Stimulated activated memory B cell treated with anti-CD40 and anti-IgM and Interleukin-4, amounts not matched to agents 10 μg/mL and 1 μg/mL and 100 μg/mL, for 72 hours (primary cell): ENCODE measurements at regions not wholly inside any gene's neighbourhood (a gene's known extent, or its start where the extent isn't known, plus 50 kb on each side); places are given as distances from the start of the nearest gene placed in this dataset.
"Not testable (repeated sequence)": the region's sequence is repeated elsewhere in the genome, so short reads cannot be mapped to it uniquely, and the experiment has no call there.

Experiments used
- ATAC-seq: fragments of 150-1000 bp; cut with Tn5 transposase; 2 replicates; pipeline ENCODE4 v1.10.0; 2021
- H3K27ac Mint-ChIP-seq: one replicate; pipeline ENCODE4 v1.8.0; 2022; ENCODE audit warnings: mild to moderate bottlenecking, mixed read lengths
- H3K27me3 Mint-ChIP-seq: one replicate; pipeline ENCODE4 v1.8.0; 2022; ENCODE audit warnings: mixed read lengths
- H3K36me3 Mint-ChIP-seq: one replicate; pipeline ENCODE4 v1.8.0; 2022; ENCODE audit warnings: mixed read lengths
- H3K4me1 Mint-ChIP-seq: one replicate; pipeline ENCODE4 v1.8.0; 2022; ENCODE audit warnings: mixed read lengths
- H3K4me3 Mint-ChIP-seq: one replicate; pipeline ENCODE4 v1.8.0; 2022; ENCODE audit warnings: mild to moderate bottlenecking, moderate library complexity, mixed read lengths
- H3K9me3 Mint-ChIP-seq: one replicate; pipeline ENCODE4 v1.8.0; 2022; ENCODE audit warnings: mixed read lengths

- no peaks in the 10 kb centered on the region for H3K4me1 Mint-ChIP-seq
- no peaks in the 10 kb centered on the region for H3K27me3 Mint-ChIP-seq
- H3K36me3 Mint-ChIP-seq: no peaks in the 10 kb centered on the region
- H3K9me3 Mint-ChIP-seq: peaks cover 5% of the 10 kb centered on the region
- ATAC-seq: no peak
- H3K27ac Mint-ChIP-seq: no peak overlapping the region
- H3K4me3 Mint-ChIP-seq: no peak overlapping the region
Observed at GRCh38 chr12:127819056-127819455, 447.9 kb upstream of the TMEM132C start.

DNA sequence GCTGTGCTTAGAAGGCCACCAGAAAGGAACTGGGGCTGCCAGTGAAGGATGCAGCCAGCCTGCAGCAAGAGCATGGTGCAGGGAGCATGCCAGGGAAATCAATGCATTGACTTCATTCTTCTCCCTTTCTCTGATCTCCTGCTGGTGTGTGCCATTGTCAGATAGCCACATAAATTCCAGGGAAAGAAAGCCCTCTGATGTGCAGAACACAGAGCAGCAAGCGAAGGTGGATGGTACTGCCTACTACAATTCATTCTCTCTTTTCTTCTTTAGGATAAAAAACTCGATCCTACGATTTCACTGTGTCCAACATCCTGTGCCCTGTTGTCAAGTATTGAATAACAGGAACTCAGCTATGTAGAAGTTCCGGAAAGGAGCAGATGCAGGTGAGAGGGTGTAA is 446.7 kb upstream of the TMEM132C start:
- ATAC-seq: no peak
- H3K27ac Mint-ChIP-seq: no peak overlapping the region
- no peak overlapping the region for H3K4me3 Mint-ChIP-seq
- no peaks in the 10 kb centered on the region for H3K4me1 Mint-ChIP-seq
- no peaks in the 10 kb centered on the region for H3K36me3 Mint-ChIP-seq
- H3K27me3 Mint-ChIP-seq: no peaks in the 10 kb centered on the region
- peaks cover 6% of the 10 kb centered on the region for H3K9me3 Mint-ChIP-seq

DNA sequence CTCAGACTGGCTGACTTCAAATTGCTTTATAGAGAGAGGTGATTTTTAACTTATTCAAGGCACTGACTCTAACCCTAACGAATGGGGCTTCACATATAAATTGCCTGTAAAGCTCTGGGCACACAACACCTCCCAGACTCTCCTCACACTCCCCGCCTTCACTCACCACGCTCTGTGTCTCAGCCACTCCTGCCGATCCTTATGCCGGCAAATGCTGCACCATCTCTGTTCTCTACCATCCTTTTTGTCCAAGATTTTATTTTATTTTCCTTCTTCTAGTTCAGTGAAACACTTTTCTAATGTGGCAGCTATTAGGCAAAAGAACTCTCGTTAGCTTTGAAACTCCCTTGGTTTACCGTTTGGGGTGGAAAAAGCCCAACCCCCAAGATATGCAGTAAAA is 446.1 kb upstream of the TMEM132C start:
- ATAC-seq: no peak
- Mint-ChIP-seq H3K4me3 (no peak overlapping the region), H3K36me3 (no peaks in the 10 kb centered on the region), H3K27ac (no peak overlapping the region), H3K4me1 (no peaks in the 10 kb centered on the region), H3K27me3 (no peaks in the 10 kb centered on the region), H3K9me3 (peaks cover 9% of the 10 kb centered on the region)

DNA sequence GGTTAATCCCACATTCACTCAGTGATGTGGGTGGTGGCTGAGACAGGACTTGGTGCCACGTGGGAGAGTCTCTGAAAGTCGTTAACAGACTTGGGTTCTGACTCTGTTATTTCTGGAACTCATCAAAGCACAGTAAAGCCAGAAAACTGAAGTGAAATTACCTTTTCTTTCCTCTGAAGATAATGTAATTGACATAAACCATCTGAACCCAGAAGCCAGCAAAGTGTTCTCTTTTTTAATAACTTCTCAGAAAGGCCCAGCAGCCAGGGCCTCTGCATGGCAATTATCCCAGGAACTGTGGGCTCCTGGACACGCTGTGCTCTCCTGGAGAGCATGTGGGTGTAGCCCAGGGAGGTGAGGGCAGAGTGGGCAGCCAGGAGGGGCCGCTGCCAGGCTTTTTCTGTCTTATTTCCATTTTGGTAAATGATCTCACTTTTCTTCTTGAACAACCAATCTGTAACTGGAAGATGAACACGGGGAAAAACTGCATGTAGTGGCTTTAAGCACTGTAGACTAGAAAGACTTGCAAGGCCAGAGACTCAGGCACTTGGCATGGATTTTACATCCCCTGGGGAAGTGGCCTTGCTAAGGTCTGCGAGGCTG is 444.1 kb upstream of the TMEM132C start:
- Mint-ChIP-seq H3K4me1 (no peaks in the 10 kb centered on the region), H3K4me3 (no peak overlapping the region), H3K27ac (no peak overlapping the region), H3K27me3 (no peaks in the 10 kb centered on the region), H3K9me3 (peaks cover 9% of the 10 kb centered on the region), H3K36me3 (no peaks in the 10 kb centered on the region)
- ATAC-seq: no peak

DNA sequence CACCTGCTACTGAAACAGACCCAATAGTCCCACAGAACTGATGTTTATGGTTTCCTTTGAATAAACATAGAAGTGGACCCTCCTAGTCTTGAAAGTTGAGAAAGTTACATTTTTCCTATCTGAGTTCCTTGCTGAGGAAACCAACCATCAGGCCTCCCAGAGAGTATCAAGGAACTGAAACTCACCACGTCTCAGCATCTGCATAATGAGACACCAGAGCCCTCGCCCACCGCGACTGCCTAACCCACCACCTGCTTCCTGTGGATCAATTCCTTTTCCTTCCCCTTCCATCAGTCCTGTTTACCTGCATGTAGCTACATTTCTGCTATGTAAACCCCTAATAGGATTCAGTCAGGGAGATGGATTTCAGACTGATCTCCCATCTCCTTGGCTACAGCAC is 443.2 kb upstream of the TMEM132C start:
- Mint-ChIP-seq H3K27me3 (no peaks in the 10 kb centered on the region), H3K4me1 (no peaks in the 10 kb centered on the region), H3K4me3 (no peak overlapping the region), H3K9me3 (peaks cover 9% of the 10 kb centered on the region), H3K27ac (no peak overlapping the region), H3K36me3 (no peaks in the 10 kb centered on the region)
- ATAC-seq: no peak

DNA sequence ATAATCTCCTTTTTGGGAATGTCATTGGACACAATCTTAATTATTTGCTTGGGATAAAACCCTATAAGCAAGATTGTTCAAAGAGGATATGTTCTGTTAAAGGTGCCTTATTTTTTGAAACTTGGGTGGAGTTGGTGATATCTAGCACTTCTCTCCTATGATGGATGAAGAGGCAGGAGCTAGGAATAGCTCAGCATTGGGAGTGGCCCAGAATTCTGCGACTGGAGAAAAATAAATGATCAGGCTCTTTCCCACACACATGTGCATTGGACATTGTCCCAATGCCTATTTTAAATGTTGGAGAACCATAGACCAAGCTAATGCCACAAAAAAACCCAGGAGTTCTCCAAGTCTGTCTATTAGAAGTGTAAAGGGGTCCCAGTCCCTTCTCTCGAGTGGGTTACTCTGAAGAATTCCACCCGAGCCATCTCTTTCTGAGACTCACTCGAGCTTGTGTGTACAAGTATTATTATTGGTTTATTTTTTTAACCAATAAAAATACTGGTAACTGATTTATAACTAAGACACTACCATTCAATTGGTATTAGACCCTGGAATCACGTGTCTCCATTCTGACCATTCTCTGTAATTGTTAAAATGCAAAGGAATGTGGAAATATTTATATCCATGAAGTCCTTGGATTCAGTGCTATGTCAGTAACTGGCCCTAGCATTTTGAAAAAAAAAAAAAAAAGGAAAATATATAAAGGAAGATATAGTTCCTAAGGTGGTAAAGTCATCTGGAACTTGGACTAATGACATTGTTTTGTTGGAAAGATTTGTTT is 437.5 kb upstream of the TMEM132C start:
- Mint-ChIP-seq H3K36me3 (no peaks in the 10 kb centered on the region), H3K27me3 (no peaks in the 10 kb centered on the region), H3K27ac (no peak overlapping the region), H3K9me3 (peaks cover 13% of the 10 kb centered on the region), H3K4me1 (no peaks in the 10 kb centered on the region), H3K4me3 (no peak overlapping the region)
- ATAC-seq: no peak

GRCh38 chr12:127830065-127830460 is 436.9 kb upstream of the TMEM132C start:
- no peak for ATAC-seq
- Mint-ChIP-seq H3K27ac (no peak overlapping the region), H3K4me3 (no peak overlapping the region), H3K4me1 (no peaks in the 10 kb centered on the region), H3K9me3 (peaks cover 11% of the 10 kb centered on the region), H3K36me3 (no peaks in the 10 kb centered on the region), H3K27me3 (no peaks in the 10 kb centered on the region)

DNA sequence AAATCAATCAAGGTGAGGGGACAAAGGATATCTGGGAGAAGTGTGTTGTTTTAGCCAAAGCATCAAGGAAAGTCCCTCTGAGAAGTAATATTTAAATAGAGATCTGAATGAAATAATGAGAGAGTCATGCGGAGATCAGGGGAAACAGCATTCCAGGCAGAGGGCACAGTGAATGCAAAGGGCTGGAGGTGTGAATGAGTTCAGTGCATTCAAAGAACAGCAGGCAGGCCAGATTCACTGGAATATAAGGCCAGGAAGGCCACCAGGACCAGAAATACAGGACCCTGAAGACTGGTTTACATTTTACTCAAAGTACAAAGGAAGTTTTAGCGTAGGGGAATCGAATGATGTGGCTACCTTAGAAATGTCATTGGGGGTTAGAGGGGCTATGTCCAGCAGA is 436.2 kb upstream of the TMEM132C start:
- H3K4me3 Mint-ChIP-seq: no peak overlapping the region
- H3K4me1 Mint-ChIP-seq: no peaks in the 10 kb centered on the region
- H3K27ac Mint-ChIP-seq: no peak overlapping the region
- no peak for ATAC-seq
- peaks cover 6% of the 10 kb centered on the region for H3K9me3 Mint-ChIP-seq
- no peaks in the 10 kb centered on the region for H3K36me3 Mint-ChIP-seq
- no peaks in the 10 kb centered on the region for H3K27me3 Mint-ChIP-seq

GRCh38 chr12:127832172-127832571 is 434.8 kb upstream of the TMEM132C start:
- no peak overlapping the region for H3K4me3 Mint-ChIP-seq
- H3K36me3 Mint-ChIP-seq: no peaks in the 10 kb centered on the region
- no peaks in the 10 kb centered on the region for H3K27me3 Mint-ChIP-seq
- H3K27ac Mint-ChIP-seq: no peak overlapping the region
- ATAC-seq: no peak
- peaks cover 6% of the 10 kb centered on the region for H3K9me3 Mint-ChIP-seq
- no peaks in the 10 kb centered on the region for H3K4me1 Mint-ChIP-seq

DNA sequence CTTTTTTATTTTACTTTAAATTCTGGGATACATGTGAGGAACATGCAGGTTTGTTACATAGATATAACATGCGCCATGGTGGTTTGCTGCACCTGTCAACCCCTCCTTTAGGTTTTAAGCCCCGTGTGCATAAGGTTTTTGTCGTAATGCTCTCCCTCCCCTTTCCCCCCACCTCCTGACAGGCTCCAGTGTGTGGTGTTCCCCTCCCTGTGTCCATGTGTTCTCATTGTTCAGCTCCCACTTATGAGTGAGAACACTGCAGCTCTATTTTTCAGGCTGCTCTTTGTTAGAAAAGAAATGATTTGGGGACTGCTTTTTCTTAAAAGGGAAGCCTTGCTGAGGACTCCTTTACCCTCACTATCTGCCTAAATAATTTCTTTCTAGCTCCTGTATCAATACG is 430.2 kb upstream of the TMEM132C start:
- H3K4me3 Mint-ChIP-seq, H3K27me3 Mint-ChIP-seq, H3K9me3 Mint-ChIP-seq: not testable (repeated sequence)

DNA sequence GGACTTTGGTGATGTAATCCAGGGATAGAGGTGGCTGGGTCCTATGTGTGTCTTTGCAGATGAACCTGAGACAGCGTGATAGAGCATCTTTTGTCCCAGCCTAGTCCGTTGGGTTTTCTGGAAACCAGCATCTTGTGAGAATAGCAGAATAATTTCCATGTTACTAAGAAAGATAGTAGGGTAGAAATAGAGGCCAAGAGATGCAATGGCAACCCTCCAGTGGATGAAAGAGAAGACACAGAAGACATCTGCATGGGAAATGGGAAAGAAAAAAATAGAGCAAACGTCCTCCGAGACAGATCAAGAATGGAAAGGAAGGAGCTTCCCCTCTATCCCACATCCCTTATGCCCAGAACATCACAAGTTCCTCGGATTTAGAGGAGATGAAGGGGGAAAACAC is 409.3 kb upstream of the TMEM132C start:
- ATAC-seq: no peak
- no peaks in the 10 kb centered on the region for H3K4me1 Mint-ChIP-seq
- no peak overlapping the region for H3K4me3 Mint-ChIP-seq
- no peaks in the 10 kb centered on the region for H3K36me3 Mint-ChIP-seq
- H3K27ac Mint-ChIP-seq: no peak overlapping the region
- H3K27me3 Mint-ChIP-seq: no peaks in the 10 kb centered on the region
- H3K9me3 Mint-ChIP-seq: peaks cover 3% of the 10 kb centered on the region

More for the DNA sequence above, 430.2 kb upstream of the TMEM132C start:
- ATAC-seq, H3K36me3 Mint-ChIP-seq, H3K4me1 Mint-ChIP-seq, H3K27ac Mint-ChIP-seq: not testable (repeated sequence)

DNA sequence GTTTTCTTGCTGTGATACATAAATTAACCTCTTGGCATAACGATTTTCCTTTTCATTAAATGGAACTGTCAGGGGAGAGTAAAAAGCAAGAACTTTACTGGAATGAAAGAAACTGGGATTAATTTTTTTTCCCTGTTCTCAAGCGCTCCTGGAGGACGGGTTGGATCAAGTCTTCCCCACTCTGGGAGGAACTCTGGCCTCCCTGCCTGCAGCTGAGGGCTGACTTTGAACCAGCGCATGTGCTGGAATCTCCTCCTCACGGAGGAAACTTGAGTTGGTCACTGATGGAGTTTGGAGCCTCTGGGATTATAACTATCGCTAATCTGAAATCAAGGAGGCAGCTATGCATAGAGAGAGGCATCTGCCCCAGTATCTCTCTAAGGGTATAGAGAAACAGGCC is 406.4 kb upstream of the TMEM132C start:
- H3K27me3 Mint-ChIP-seq: no peaks in the 10 kb centered on the region
- no peak overlapping the region for H3K4me3 Mint-ChIP-seq
- ATAC-seq: no peak
- no peaks in the 10 kb centered on the region for H3K4me1 Mint-ChIP-seq
- H3K9me3 Mint-ChIP-seq: peaks cover 16% of the 10 kb centered on the region
- no peak overlapping the region for H3K27ac Mint-ChIP-seq
- H3K36me3 Mint-ChIP-seq: no peaks in the 10 kb centered on the region

GRCh38 chr12:127861406-127861805 is 405.6 kb upstream of the TMEM132C start:
- ATAC-seq: no peak
- Mint-ChIP-seq H3K36me3 (no peaks in the 10 kb centered on the region), H3K27ac (no peak overlapping the region), H3K9me3 (peaks cover 18% of the 10 kb centered on the region), H3K4me1 (no peaks in the 10 kb centered on the region), H3K27me3 (no peaks in the 10 kb centered on the region), H3K4me3 (no peak overlapping the region)

GRCh38 chr12:127873306-127873705 is 393.7 kb upstream of the TMEM132C start:
- no peak for ATAC-seq
- Mint-ChIP-seq H3K27ac (no peak overlapping the region), H3K27me3 (no peaks in the 10 kb centered on the region), H3K9me3 (peaks cover 6% of the 10 kb centered on the region), H3K4me1 (no peaks in the 10 kb centered on the region), H3K36me3 (no peaks in the 10 kb centered on the region), H3K4me3 (no peak overlapping the region)

DNA sequence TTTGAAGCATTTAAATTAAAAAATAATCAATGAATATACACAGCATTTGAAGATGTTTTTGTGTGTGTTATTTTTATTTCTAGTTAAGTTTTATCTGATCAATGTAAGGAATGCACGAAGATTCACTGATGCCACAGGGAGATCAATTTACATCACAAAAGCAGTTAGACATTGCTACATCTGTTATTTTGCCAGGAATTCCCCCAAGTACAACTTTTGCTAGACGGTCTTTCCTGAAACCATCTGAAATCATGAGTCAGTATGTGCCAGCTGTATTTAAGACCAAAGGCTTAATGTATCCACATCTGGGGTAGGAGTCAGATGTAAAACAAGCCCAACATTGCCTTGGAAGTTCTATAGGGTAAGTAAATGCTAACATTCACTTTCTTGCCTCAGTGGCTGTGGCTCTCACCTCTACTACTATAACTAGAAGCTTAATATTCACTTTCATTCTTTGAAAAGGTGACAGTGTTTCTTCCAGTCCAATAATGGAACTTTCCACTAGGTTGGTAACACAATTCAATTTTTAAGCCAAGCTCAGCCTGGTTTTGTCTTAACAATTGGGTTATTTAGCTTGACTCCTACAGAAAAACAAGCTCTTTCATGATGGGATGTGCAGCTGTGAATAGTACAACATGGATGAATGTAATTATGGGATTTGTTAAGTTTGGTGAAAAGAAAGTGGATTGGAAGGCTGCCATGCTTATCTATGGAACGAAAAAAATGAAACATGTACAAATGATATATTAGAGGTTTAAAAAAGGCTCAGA is 385.4 kb upstream of the TMEM132C start:
- Mint-ChIP-seq H3K27me3 (no peaks in the 10 kb centered on the region), H3K4me1 (no peaks in the 10 kb centered on the region), H3K9me3 (peaks cover 8% of the 10 kb centered on the region), H3K4me3 (no peak overlapping the region), H3K27ac (no peak overlapping the region), H3K36me3 (no peaks in the 10 kb centered on the region)
- ATAC-seq: no peak

DNA sequence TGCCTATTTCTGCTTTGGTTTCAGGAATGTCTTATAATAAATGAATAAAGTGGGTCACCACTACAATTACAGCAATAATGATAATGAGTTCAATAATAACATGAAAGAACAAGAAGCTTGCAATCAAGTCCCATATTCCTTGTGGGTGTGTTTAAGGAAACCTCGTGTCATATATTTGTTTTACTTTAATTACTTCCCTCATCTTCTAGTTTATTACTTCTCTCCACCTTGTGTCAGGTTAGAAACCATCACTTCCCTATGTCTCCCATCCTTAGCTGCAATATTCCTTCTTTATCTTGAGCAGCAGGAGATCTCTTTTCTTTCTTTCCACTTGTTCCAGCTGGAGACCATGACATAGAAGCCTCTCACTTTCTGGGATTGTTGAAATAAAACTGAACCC is 384.0 kb upstream of the TMEM132C start:
- no peaks in the 10 kb centered on the region for H3K36me3 Mint-ChIP-seq
- no peaks in the 10 kb centered on the region for H3K27me3 Mint-ChIP-seq
- no peak overlapping the region for H3K27ac Mint-ChIP-seq
- H3K9me3 Mint-ChIP-seq: peaks cover 8% of the 10 kb centered on the region
- H3K4me1 Mint-ChIP-seq: no peaks in the 10 kb centered on the region
- ATAC-seq: no peak
- H3K4me3 Mint-ChIP-seq: no peak overlapping the region
